Inferior parietal cortex (tissue), 1 donor: ENCODE measurements at regions not wholly inside any gene's neighbourhood (a gene's known extent, or its start where the extent isn't known, plus 50 kb on each side); places are given as distances from the start of the nearest gene placed in this dataset.
"Not testable (repeated sequence)": the region's sequence is repeated elsewhere in the genome, so short reads cannot be mapped to it uniquely, and the experiment has no call there.

Experiments used
- DNase-seq: peaks from one replicate; pipeline ENCODE4 v3.0.0-alpha.2; 2016; ENCODE audit errors: extremely low spot score

GRCh38 chr9:78172610-78173009 lies 63.3 kb upstream of the CEP78 start:
- not testable (repeated sequence) for DNase-seq

DNA sequence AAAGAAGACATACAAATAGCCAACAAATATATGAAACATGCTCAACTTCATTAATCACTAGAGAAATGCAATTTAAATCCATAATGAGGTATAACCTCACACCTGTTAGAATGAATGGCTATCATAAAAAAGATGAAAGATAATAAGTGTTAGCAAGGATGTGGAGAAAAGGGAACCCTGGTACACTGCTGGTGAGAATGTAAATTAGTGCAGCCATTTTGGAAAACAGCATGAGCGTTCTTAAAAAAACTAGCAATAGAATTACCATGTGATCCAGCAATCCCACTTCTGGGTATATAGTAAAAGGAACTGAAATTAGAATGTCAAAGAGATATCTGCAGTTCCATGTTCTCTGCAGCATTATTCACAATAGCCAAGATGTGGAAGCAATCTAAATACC lies 64.2 kb upstream of the CEP78 start:
- no peak for DNase-seq

GRCh38 chr9:78169125-78169524 lies 66.8 kb upstream of the CEP78 start:
- DNase-seq = no peak

GRCh38 chr9:78167356-78167755 lies 68.5 kb upstream of the CEP78 start:
- no peak for DNase-seq

DNA sequence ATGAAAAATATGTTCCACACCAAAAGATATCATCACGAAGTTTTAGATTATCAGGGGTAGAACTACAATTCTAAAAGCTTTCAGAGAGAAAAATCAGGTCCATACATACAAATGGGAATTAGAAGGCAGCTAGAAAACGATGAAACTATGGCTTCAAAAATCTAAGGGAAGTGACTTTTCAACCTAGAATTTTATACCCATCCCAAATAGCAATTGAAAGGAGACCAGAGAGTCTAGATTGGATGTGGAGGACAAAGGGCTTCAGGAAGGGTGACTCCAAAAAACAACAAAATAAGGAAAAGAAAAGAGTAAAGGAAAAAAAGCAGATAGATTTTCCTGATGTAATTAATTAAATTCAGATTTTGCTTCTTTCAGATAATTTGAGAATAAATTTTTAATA lies 72.0 kb upstream of the CEP78 start:
- DNase-seq = no peak

- DNase-seq = no peak
These were observed 77.6 kb upstream of the CEP78 start for GRCh38 chr9:78158286-78158685.

DNA sequence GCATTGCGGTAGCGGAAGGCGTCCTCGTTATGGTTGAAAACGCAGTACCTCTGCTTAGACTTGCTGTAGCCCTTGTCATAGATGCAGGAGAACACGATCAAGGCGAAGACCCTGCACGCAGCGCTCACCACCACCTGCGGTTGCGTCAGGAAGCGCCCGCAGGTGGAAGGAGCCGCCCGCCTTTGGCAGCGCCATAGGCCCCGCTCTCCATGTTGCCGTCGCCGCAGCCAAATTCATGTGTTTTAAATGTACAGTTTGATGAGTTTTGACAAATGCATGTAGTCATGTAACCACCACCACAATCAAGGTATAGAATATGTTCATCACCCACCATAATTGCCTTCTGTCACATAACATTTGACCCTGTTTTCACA lies 84.9 kb upstream of the CEP78 start:
- DNase-seq = no peak

DNA sequence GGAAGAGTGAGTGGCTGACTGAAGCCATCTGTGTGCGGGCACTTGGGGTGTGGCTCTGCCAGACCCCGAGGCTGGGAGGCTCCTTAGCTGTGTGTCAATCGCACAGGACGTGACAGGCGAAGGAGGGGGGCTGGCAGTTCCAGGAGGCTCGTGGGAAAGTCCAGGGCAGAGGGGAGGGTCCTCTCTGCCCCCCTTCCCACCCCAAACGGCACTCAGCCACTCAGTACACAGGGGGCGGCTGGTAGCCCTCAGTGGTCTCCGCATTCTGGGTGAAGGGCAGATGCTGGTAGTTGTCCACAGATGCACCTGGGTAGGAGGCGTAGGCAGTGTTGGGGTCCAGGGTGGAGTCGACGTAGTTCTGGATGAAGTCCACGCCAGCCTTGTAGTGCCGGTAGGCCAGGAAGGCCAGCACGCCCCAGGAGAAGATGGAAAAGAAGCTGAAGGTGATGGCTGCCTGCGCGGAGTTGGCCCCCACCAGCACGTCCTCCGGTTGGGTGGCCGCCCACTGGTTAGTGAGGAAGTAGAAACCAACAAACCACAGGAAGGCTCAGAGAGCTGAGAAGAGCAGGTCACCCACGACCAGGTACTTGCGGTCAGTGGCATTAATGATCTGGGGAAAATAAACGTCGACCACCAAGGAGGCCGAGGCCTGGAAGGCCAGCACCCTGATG lies 85.4 kb upstream of the CEP78 start:
- DNase-seq = no peak

DNA sequence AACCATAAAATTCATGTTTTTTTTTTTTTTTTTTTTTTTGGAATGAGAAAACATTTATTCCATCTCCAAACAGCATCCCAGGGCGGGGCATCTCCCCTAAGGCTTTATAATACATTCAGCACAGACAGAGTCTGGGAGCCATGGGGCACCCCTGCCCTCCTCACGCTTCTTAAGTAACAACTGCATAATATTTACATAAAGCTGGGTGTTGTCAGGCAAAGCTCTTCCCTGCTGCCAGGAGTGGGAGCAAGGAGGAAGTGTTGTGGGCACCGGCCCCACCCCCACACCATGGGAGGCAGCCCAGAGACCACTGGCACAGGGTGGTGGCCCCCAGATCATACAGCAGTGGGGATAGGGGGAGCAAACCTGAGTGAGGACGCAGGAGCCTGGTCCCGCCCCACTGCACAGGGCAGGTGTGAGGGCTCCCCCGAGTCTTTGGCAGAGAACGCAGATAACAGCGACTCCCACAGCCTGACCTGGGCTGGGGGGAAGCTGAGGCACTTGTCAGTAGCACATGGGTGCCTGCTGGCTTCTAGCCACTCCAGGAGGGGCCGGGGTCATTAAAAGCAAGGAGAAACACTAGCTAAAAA lies 86.1 kb upstream of the CEP78 start:
- DNase-seq = no peak

- no peak for DNase-seq
These were observed 89.6 kb upstream of the CEP78 start for GRCh38 chr9:78146241-78146640.

DNA sequence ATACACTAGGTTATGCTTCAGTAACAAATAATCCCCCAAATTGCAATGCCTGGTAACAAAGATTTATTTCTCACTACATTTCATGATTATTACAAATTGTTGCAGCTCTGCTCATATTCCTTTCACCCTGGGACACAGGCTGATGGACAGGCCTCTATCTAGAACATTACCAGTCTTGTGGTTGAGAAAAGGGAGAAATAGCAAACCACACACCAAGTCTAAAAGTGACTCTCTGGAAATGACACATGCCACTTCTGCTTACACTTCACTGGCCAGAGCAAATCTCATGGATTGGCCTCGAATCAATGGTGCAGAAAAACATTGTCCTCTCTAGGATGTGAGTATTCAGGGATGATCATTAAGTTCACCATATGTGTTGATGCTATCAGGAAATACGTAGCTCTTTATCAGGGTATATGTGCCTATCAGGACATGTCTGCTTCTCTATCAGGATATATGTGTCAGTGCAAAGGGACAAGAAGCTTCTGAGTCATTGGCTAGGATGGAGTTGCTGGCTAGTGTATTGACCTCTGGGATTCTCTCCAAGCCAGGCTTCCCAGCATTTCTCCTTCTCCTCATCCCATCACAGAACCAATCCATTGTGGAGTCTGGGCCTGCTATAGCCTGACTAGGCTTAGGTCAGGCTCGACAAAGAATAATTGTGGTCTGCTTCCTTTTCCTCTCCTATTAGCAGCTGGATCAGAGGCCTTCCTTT lies 91.1 kb upstream of the CEP78 start:
- no peak for DNase-seq

DNA sequence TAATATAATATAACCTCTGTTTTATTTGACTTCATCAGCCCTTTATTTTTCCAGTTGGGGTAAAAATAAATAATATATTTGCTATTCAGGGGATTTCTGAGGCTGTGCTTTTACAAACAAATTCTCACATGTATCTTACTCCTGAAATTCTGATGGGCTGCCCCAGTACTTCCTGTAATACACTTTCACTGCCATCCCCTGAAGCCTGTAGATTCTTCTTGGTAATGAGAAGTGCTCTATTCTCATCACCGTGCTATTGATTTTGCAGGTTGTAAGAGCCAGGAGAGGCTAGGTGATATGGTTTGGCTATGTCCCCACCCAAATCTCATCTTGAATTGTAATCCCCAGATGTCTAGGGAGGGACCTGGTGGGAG lies 91.9 kb upstream of the CEP78 start:
- DNase-seq = no peak

GRCh38 chr9:78143281-78144007 lies 92.4 kb upstream of the CEP78 start:
- DNase-seq = no peak

GRCh38 chr9:78142264-78142663 lies 93.6 kb upstream of the CEP78 start:
- not testable (repeated sequence) for DNase-seq

DNA sequence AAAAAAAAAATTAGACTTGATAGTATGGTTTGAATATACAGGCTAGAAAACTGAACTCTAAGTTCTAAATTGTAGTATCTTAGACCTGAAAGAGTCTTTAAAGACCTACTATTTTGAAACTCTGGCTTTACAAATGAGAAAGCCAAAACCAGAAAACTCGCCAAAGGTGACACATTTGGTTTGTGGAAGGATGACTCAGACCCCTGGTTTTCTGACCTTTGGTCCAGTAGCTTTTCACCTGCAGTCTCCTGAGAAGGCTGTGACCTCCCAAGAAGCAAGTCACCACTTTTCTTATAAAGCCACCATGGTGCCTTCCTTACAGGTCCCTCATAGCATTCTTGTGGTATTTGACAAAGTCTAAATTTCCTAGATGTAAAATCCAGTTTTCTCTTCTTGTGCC lies 102.1 kb upstream of the CEP78 start:
- DNase-seq = no peak

DNA sequence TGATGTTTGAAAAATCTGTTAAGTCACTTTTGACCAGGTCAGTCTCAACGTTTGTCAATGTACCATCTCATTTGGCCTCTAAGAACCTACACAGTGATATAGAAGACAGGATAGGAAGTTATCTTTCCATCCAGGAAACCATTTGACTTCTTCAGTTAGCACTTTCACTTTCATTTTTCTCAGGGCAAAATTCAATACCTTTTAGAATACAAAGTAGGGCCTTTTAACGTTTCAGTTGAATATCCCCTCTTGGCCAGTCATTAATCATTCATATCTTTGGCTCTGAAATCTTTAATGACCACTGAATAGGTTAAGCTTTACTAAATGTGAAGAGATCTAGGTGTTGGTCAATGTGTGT lies 101.1 kb upstream of the GNAQ start:
- no peak for DNase-seq

DNA sequence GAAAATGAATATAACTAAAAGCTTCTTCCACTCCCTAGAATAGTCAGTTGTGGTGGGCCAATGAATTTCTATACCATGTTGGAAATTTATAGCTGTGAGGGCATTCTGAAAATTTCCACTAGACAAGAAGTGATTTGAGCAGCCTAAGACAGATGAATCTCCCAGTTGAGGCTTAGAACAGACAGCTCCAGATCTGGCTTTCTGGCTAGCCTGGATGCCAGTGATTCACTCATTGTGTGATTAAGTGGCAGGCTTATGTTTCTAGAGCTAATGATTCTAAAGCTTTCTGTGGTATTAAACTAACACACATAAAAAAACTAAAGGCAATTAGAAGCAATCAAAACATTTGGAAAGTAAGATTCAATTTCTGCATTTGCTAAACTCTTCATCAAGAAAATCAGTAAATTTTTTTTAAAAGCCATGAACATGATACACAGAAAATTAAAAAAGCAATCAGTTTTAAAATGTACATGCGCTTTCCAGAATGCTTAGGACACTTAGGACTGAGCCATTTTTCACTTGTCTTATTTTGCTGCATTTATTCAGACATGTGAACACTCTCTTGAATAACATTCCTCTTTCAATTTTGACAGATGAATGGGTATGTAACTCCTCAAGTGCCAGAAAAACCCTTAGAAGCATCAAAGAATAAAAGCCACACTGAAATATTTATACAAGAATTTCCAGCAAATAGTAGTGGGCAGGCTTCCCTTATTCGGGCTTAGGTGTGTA lies 100.5 kb upstream of the GNAQ start:
- DNase-seq = peak; percentile 30

DNA sequence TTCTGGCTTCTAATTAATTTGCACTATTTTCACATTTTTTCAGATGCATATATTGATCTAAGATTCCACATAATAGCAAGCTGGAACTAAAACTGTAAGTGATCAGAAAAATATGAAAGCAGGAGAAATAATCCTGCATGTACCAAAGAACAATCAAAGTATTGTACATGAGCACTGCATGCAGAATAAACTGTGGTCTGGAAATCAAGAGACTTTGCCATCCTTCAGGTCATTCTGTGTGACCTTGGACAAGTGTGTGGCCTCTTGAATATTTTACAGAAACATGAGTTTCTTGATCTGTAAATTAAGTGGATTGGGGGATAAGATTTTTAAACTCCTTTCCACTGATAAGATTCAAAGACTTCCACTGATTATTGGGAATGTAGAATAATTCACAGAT lies 99.2 kb upstream of the GNAQ start:
- DNase-seq = no peak

DNA sequence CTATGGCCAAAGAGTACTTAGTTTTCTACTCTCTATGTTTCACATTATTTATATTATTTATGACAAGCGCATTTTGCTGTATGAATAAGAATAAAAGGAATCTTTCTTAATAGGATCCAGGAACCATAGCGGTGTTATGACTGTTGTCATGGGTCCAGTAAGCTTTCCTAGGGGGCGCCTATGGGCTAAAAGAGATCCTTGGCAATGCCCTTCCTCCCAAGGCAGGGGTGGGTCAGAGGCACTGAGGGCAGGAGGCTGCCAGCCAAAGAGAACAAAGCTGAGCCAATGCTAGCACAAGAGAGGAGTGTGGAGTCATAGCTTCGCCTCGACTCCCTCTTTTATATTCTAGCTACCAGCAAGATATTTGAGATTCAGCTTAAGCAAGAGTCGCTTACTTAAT lies 98.4 kb upstream of the GNAQ start:
- DNase-seq = peak; percentile 87

DNA sequence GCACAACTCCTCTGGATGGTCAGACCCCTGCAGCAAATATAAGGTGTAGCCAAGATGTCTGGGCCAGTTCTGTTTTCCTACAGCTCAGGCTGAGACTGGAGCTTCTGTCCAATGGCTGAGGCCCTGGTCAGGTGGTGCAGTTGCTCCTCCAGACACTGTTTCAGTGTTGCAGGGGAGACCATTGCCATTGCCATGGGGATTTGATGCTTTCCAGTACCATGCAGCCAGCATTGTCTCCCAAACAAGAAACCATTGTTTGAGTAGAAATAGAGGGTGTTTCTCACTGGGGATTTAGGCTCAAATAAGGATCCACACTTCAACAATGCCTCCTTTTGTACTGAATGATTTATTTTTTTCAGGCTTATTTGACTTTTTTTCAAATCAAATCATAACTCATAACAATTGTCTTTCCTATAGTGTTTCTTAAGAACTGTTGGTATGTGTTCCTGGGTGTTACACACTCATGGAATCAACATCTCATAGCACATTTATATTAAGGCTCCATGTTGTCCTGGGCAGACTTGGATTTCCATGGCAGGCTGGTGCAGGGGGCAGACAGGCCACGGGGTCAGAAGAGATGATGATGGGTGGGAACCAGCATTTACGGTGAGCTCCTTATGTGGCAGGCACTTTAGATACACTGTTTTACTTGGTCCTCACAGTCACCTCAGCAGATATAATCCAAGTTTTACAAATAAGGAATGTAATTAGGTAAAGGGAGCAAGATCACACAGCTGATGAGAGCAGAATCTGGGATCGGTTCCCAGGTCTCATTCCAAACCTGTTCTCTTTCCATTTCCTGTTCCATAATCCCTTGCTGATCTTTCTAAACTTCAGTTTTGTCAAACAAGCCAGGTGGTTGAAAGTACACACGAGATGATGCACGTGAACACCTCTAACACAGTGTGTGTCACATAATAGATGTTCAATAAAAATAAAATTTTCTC lies 95.9 kb upstream of the GNAQ start:
- peak; percentile 88 for DNase-seq

DNA sequence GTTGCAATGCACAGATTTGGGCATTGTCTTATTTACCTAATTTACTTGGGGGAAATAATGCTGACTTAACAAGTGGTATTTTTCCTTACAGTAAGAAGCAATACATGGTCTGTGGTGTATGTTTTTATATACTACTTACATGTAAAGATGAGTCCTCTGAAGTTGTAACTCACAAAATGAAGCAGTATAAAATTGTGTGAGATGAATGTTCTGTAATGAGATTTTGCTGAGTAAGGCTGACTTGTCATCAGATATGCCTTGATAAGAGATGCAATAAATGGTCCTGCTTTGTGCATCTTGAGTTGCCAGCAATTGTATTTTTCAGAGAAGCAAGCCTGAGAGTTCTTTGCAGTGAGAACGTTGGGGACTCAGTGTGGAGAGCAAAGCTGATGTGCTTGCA lies 92.2 kb upstream of the GNAQ start:
- DNase-seq = no peak
